Osteoblast (primary cell): ENCODE measurements at regions not wholly inside any gene's neighbourhood (a gene's known extent, or its start where the extent isn't known, plus 50 kb on each side); places are given as distances from the start of the nearest gene placed in this dataset.

Source experiments
- DNase-seq: peaks from one replicate; pipeline ENCODE4 v3.0.0; 2011; ENCODE audit warnings: low spot score, mixed read lengths; ENCODE audit not compliant: insufficient read length; ENCODE audit errors: missing footprints
- H2AFZ ChIP-seq: 2 replicates; pipeline ENCODE4 v1.6.0; 2011; ENCODE audit warnings: mild to moderate bottlenecking, low read length
- H3K27ac ChIP-seq: 2 replicates; pipeline ENCODE4 v1.5.1; 2011; ENCODE audit warnings: mild to moderate bottlenecking, low read depth, low read length, moderate library complexity
- H3K27me3 ChIP-seq: 2 replicates; pipeline ENCODE4 v1.6.0; 2012; ENCODE audit warnings: mild to moderate bottlenecking, control low read depth, inconsistent platforms, low read length, moderate library complexity; ENCODE audit not compliant: insufficient read depth
- H3K36me3 ChIP-seq: 2 replicates; pipeline ENCODE4 v1.5.1; 2011; ENCODE audit warnings: mild to moderate bottlenecking, low read length, control low read depth, moderate library complexity; ENCODE audit not compliant: insufficient read depth
- H3K4me1 ChIP-seq: 2 replicates; pipeline ENCODE4 v1.5.1; 2011; ENCODE audit warnings: mild to moderate bottlenecking, low read length, control low read depth, moderate library complexity; ENCODE audit not compliant: insufficient read depth
- H3K4me2 ChIP-seq: 2 replicates; pipeline ENCODE4 v1.6.0; 2011; ENCODE audit warnings: mild to moderate bottlenecking, low read length; ENCODE audit not compliant: insufficient read depth
- H3K4me3 ChIP-seq: fragments of 200-600 bp; sonication (generic); 3 replicates; pipeline ENCODE4 v1.5.1; 2012; ENCODE audit warnings: mild to moderate bottlenecking, low read length, inconsistent platforms; ENCODE audit not compliant: insufficient read depth
- H3K79me2 ChIP-seq: 2 replicates; pipeline ENCODE4 v1.6.0; 2012; ENCODE audit warnings: mild to moderate bottlenecking, low read length, control low read depth, inconsistent platforms; ENCODE audit not compliant: insufficient read depth
- H3K9me3 ChIP-seq: 2 replicates; pipeline ENCODE4 v1.5.1; 2011; ENCODE audit warnings: low read depth, low read length, control low read depth
- H4K20me1 ChIP-seq: 2 replicates; pipeline ENCODE4 v1.6.0; 2012; ENCODE audit warnings: mild to moderate bottlenecking, low read length, control low read depth; ENCODE audit not compliant: insufficient read depth
- CTCF ChIP-seq: IDR thresholded peaks from 2 replicates; pipeline ENCODE4 v1.5.1; 2011; ENCODE audit warnings: mild to moderate bottlenecking, low read depth, low read length, moderate library complexity; ENCODE audit errors: extremely low read depth

- Histone ChIP-seq H3K4me2 (no peak overlapping the region), H3K9me3 (no peaks in the 10 kb centered on the region), H3K79me2 (no peaks in the 10 kb centered on the region), H3K27me3 (no peaks in the 10 kb centered on the region), H3K27ac (no peak overlapping the region), H3K4me1 (no peaks in the 10 kb centered on the region), H4K20me1 (no peaks in the 10 kb centered on the region), H3K36me3 (no peaks in the 10 kb centered on the region), H2AFZ (no peak overlapping the region), H3K4me3 (no peak overlapping the region)
- DNase-seq: no peak
- no peak for TF ChIP-seq CTCF
These were observed 602.6 kb downstream of the MCTP2 start for GRCh38 chr15:94834000-94834399.

DNA sequence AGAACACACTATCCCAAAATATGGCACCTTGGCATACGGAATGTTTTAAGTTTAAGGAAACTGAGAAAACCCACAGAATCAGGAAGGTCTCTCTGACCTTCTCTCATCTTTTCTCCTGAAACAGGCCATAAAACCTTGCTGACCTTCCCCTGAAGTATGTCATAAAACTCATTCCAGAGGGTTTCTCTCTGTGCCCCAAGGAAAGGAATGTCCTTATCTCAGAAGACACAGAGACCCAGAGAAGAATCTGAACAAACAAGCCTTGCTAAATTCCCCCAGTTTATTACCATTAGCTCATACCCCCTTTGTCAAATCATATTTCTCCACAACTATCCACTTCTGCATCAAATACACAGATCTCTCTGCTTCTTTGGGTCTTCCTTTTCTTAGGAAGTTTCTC, 603.1 kb downstream of the MCTP2 start:
- no peaks in the 10 kb centered on the region for H4K20me1 ChIP-seq
- H2AFZ ChIP-seq: no peak overlapping the region
- no peak overlapping the region for H3K27ac ChIP-seq
- H3K36me3 ChIP-seq: no peaks in the 10 kb centered on the region
- no peaks in the 10 kb centered on the region for H3K79me2 ChIP-seq
- H3K4me3 ChIP-seq: no peak overlapping the region
- no peaks in the 10 kb centered on the region for H3K9me3 ChIP-seq
- no peaks in the 10 kb centered on the region for H3K27me3 ChIP-seq
- DNase-seq: no peak
- H3K4me2 ChIP-seq: no peak overlapping the region
- no peaks in the 10 kb centered on the region for H3K4me1 ChIP-seq
- no peak for TF ChIP-seq CTCF

DNA sequence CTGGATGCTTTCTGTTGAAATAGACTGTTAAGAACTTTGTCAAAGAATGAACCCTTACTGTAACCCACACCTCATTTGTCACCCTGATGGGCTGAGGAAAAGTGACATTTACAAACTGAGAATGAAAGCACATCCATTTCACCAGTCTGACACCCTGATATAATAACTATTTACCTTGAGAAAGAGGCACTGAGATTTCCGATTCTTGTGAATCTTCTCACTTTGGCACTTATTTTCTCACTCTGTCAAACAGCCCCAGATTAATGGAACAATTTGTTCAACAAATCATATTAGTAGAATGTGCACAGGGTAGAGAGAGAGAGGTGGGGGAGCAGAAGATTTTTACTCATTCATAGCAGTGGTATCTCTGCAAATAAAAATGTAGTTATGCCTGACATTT, 606.9 kb downstream of the MCTP2 start:
- Histone ChIP-seq H3K79me2 (no peaks in the 10 kb centered on the region), H3K9me3 (peaks cover 3% of the 10 kb centered on the region), H3K36me3 (no peaks in the 10 kb centered on the region), H3K27me3 (no peaks in the 10 kb centered on the region), H3K4me1 (no peaks in the 10 kb centered on the region), H3K27ac (no peak overlapping the region), H3K4me2 (no peak overlapping the region), H3K4me3 (no peak overlapping the region), H2AFZ (no peak overlapping the region), H4K20me1 (no peaks in the 10 kb centered on the region)
- DNase-seq: no peak
- no peak for TF ChIP-seq CTCF

GRCh38 chr15:94840794-94841783, 609.7 kb downstream of the MCTP2 start:
- no peak for TF ChIP-seq CTCF
- H3K9me3 ChIP-seq: peaks cover 3% of the 10 kb centered on the region
- H3K4me1 ChIP-seq: no peaks in the 10 kb centered on the region
- no peak overlapping the region for H3K4me3 ChIP-seq
- no peaks in the 10 kb centered on the region for H3K36me3 ChIP-seq
- H4K20me1 ChIP-seq: no peaks in the 10 kb centered on the region
- DNase-seq: no peak
- H3K4me2 ChIP-seq: no peak overlapping the region
- H3K27me3 ChIP-seq: no peaks in the 10 kb centered on the region
- H3K27ac ChIP-seq: no peak overlapping the region
- H2AFZ ChIP-seq: no peak overlapping the region
- no peaks in the 10 kb centered on the region for H3K79me2 ChIP-seq
